Activated naive CD4-positive, alpha-beta T cell treated with anti-CD3 and anti-CD28 coated beads, Interleukin-2, amount 10 ng/mL, durations not matched to agents 7 days and 5 days (primary cell): ENCODE measurements at regions not wholly inside any gene's neighbourhood (a gene's known extent, or its start where the extent isn't known, plus 50 kb on each side); places are given as distances from the start of the nearest gene placed in this dataset.
A peak's percentile ranks its signal among the peaks of the same experiment; 100 is the strongest.

Experiments
- CTCF ChIA-PET: fragments of 350-600 bp; sonication (Branson Sonifier 250); formaldehyde crosslinking; loops from one replicate; lab custom pipeline; 2021; ENCODE audit warnings: antibody characterized with exemption; lab: Charles Lee
- DNase-seq: peaks from one replicate; pipeline ENCODE4 v3.0.0-alpha.2; 2020
- H3K27ac Mint-ChIP-seq: one replicate; pipeline ENCODE4 v1.8.0; 2021; ENCODE audit warnings: mild to moderate bottlenecking, moderate library complexity, mixed read lengths
- H3K27me3 Mint-ChIP-seq: one replicate; pipeline ENCODE4 v1.8.0; 2021; ENCODE audit warnings: mild to moderate bottlenecking, mixed read lengths
- H3K36me3 Mint-ChIP-seq: one replicate; pipeline ENCODE4 v1.8.0; 2021; ENCODE audit warnings: mixed read lengths
- H3K4me1 Mint-ChIP-seq: one replicate; pipeline ENCODE4 v1.8.0; 2021; ENCODE audit warnings: mixed read lengths
- H3K4me3 Mint-ChIP-seq: one replicate; pipeline ENCODE4 v1.8.0; 2021; ENCODE audit warnings: mild to moderate bottlenecking, moderate library complexity, mixed read lengths
- H3K9me3 Mint-ChIP-seq: one replicate; pipeline ENCODE4 v1.8.0; 2021; ENCODE audit warnings: mixed read lengths

DNA sequence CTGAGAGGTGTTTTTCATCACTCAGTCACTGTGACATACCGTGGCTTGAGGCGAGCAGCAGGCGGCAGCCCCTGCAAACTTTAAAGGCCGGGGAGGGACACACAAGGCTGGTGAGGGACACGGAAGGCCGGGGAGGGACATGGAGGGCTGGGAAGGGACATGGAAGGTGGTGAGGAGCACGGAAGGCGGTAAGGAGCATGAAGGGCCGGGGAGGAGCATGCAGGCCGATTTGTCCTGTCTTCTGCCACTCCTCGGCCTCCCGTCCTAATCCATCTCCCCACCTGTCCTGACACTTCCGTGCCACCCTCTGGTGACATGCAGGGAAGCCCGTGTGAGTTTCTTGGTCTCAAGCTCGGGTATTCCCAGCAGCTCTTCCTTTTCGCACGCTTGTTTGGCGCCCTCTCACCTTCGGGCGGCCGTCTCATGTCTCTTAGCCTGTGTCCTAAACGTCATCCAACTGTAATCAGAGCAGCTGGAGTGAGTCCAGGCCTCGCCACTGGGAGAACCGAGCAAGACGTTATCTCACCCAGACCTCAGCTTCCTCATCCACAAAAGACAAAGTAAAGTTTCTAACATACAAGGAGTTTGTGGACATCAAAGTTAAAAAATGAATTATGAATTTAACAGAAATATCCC lies 126.5 kb downstream of the MRPL36 start:
- no peaks in the 10 kb centered on the region for H3K9me3 Mint-ChIP-seq
- no peak for DNase-seq
- H3K4me3 Mint-ChIP-seq, result no peak overlapping the region
- H3K27ac Mint-ChIP-seq, result no peak overlapping the region
- CTCF ChIA-PET, result no interaction called here
- no peaks in the 10 kb centered on the region for H3K36me3 Mint-ChIP-seq
- H3K27me3 Mint-ChIP-seq, result peaks cover 75% of the 10 kb centered on the region
- no peaks in the 10 kb centered on the region for H3K4me1 Mint-ChIP-seq

DNA sequence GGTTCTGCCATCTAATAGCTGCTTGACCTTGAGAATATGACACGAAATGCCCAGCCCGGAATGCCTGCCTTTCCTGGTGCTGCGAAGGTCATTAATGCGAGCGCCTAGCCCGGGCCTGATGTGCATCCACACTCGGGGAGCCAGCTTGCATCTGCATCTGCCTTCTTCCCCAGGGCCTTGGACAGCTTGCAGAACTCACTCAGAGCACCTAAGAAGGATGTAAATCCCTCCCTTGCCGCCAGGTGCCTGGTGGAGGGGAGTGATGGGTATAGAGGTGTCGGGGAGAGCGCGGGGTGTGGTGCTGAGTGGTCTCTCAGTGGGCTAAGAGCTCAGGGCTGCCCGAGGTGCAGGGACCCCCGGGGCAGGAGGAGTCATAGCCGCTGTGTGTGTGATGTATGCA lies 127.2 kb downstream of the MRPL36 start:
- Mint-ChIP-seq H3K4me1 (no peaks in the 10 kb centered on the region), H3K4me3 (no peak overlapping the region), H3K27me3 (peaks cover 75% of the 10 kb centered on the region), H3K9me3 (no peaks in the 10 kb centered on the region), H3K27ac (no peak overlapping the region), H3K36me3 (no peaks in the 10 kb centered on the region)
- CTCF ChIA-PET, result no interaction called here
- DNase-seq, result no peak

DNA sequence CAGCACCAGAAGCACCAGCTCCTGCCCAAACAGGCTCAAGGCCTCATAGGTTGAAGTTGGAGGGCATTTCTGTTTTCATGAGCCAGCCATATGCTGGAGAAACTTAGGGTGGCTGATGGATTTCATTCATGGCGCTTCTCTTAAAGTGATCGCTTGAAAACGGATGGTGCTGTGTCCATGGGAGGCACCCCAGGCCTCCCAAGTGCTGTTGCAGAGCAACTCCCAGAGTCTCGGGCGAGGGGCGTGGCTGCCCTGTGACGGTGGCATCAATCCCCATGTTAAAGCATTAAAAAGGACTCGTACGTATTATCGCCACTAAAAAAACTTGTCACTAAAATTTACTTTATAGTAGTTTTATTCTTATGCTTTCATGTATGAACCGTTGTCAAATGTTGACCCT lies 128.3 kb downstream of the MRPL36 start:
- Mint-ChIP-seq H3K36me3 (no peaks in the 10 kb centered on the region), H3K4me1 (peaks cover 4% of the 10 kb centered on the region), H3K27me3 (peaks cover 78% of the 10 kb centered on the region), H3K27ac (no peak overlapping the region), H3K9me3 (no peaks in the 10 kb centered on the region), H3K4me3 (no peak overlapping the region)
- no peak for DNase-seq
- CTCF ChIA-PET, result no interaction called here

DNA sequence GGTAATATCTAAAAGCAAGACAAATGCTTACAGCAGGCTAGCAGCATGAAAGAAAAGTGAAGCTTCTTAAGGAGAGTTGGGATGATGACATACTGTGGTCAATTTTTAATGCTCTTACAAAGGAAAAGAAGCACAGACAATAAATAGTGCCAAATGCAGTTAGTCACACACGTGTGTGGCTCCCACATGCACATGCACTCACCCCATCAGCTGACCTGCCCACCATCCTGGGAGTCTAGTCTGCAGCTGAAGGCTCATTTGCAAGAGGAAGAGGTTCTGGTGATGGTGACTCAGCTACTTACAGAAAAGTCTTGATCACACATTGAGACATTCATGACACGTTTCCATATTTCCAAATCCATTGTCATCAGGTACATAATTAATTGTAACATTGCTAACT lies 129.3 kb downstream of the MRPL36 start:
- peaks cover 8% of the 10 kb centered on the region for H3K4me1 Mint-ChIP-seq
- CTCF ChIA-PET, result interaction anchor here (1.4 kb wide), 1 partner anchor 232 kb away, joined by 3 read pairs; no protein-coding TSS in a partner anchor
- H3K9me3 Mint-ChIP-seq, result no peaks in the 10 kb centered on the region
- no peak for DNase-seq
- H3K36me3 Mint-ChIP-seq, result no peaks in the 10 kb centered on the region
- H3K4me3 Mint-ChIP-seq, result no peak overlapping the region
- no peak overlapping the region for H3K27ac Mint-ChIP-seq
- H3K27me3 Mint-ChIP-seq, result peaks cover 84% of the 10 kb centered on the region

DNA sequence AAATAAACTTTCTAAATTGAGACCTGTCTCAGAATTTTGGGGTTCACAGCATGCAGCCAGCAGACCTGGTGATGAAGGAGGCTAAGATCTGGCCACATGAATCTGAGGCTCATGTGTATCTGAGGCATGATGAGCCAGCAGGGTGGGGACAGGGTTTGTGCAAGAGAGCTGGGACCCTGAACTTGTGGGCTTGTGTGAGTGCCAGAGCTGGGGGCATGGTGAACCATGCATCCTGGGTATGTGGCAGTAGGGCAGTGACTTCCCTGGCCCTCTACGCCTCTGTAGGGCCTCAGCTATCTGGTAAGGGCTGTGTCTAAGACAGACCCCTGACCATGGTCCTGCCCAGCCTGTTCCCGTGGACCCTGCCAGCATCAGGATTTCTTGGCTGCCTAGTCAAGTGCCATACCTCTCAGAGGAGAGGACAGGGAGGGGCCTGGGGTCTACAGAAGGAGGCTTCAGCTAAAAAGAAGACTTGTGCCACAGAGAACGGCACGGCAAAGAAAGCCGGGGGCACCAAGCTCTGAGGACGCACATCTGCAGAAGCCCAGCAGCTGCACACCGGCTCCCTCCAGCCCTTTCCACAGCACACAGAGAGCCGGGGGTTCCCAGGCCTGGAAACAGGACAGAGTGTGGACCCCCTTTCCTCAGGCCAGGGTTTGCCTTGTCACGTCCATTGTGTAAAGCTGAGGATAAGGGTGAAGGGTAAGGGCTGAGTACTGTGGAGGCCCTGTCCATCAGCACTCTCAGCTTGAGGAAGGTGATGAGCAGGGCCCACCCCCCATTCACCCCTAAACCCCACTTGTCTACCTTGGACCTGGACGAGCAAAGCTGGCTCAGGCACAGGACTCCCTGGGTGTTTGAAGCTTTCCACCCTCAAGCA lies 130.1 kb downstream of the MRPL36 start:
- Mint-ChIP-seq H3K27me3 (peaks cover 89% of the 10 kb centered on the region), H3K27ac (no peak overlapping the region), H3K9me3 (no peaks in the 10 kb centered on the region), H3K36me3 (no peaks in the 10 kb centered on the region), H3K4me3 (no peak overlapping the region), H3K4me1 (peaks cover 8% of the 10 kb centered on the region)
- CTCF ChIA-PET, result interaction anchor here (1.3 to 1.4 kb wide), 2 partner anchors 16 to 233 kb away, joined by 3 to 4 read pairs; no protein-coding TSS in a partner anchor
- DNase-seq, result no peak

DNA sequence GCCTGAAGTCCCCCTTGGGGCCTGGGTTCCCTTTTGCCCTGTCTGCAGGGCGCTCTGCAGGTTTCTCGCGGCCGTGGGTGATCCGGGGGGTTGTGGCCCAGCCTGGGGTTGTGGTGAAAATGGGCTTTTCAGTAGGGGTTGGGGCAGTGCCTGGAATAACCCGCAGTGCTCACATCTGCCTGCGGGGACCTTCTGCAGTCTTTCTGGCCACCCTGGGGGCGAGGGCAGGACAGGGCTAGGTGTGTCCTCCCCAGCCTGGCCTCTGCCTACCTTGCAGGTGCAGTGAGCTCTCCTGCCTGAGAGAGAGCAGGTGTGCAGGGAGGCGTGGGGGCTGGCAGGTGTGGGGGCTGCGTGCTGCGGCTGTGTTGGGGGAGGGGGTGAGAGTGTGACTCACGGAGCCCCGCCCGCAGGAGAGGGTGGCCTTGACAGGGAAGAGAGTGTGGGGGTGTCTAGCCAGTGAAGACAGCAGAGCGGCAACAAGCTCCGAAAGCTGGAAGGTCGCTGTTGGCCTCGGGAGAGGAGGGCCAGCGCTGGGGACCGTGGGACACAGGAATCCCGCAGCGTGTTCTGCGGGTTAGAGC lies 131.4 kb downstream of the MRPL36 start:
- Mint-ChIP-seq H3K27ac (no peak overlapping the region), H3K4me3 (no peak overlapping the region), H3K27me3 (peaks cover 81% of the 10 kb centered on the region), H3K36me3 (no peaks in the 10 kb centered on the region), H3K9me3 (no peaks in the 10 kb centered on the region), H3K4me1 (peaks cover 8% of the 10 kb centered on the region)
- no peak for DNase-seq
- CTCF ChIA-PET, result interaction anchor here (0.6 to 1.3 kb wide), 3 partner anchors 15 to 369 kb away, joined by 4 to 5 read pairs (median 4); no protein-coding TSS in a partner anchor

DNA sequence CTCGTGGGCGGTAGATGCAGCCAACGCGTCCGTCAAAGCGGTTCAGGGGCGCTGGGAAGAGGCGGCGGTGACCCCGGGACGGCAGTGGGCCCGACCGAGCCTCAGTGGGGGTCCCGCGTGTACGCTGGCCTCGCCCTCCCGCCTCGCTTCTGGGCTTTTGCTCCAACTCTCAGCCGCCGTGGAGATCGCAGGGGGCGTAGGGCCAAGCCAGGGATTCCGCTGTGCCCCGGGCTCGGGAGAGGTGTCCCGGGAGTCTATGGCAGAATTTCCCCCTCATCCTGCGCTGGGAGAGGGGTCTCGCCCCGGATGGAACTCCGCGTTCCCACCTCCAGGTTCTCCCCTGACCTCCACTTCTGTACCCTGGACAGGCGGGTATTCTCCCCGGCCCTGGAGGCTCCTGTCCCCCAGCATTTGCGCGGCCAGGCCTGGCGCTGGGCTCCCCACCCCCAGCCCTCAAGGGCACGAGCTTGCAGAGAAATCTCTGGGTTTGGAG lies 131.9 kb downstream of the MRPL36 start:
- Mint-ChIP-seq H3K27me3 (peaks cover 79% of the 10 kb centered on the region), H3K27ac (no peak overlapping the region), H3K4me1 (peaks cover 8% of the 10 kb centered on the region), H3K36me3 (no peaks in the 10 kb centered on the region), H3K4me3 (no peak overlapping the region), H3K9me3 (no peaks in the 10 kb centered on the region)
- no peak for DNase-seq
- CTCF ChIA-PET, result interaction anchor here (0.6 kb wide), 1 partner anchor 369 kb away, joined by 4 read pairs; no protein-coding TSS in a partner anchor

DNA sequence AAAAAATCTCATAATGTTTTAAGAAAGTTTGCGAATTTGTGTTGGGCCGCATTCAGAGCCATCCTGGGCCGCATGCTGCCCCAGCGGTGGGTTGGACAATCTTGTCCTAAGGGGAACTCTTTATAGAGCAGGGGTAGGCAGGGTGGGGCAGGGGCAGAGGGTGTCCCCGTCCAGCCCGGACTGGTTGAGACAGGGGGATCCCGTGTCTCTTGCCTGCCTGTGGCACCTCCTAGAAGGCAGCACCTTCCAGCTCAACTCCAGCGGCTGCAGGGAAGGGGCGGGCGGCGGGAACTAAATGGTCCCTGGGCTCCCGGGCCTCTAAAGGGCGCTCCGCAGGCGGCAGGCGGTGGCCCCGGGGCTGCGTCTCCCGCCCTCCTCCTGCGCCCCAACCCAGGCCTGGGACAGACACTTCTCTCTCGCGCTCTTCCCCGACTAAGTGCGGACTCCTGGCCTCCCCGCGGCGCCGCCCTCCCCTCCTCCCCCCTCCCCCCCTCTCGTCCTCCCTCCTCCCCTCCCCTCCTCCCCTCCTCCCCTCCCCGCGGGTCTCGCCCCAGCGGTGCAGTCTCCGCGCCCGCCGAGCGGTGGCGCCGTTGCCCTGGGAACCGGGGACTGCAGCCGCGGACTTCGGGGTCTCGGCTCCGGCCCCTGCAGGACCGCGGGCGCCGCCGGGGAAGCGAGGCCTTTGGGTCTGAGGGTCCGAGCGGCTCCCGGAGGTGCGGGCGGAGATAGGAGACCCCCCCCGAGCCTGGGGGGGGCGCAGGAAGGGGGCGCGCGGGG lies 132.6 kb downstream of the MRPL36 start:
- no peaks in the 10 kb centered on the region for H3K9me3 Mint-ChIP-seq
- CTCF ChIA-PET, result interaction anchor here (0.6 kb wide), 1 partner anchor 22 kb away, joined by 3 read pairs; no protein-coding TSS in a partner anchor
- H3K27ac Mint-ChIP-seq, result no peak overlapping the region
- DNase-seq, result peak; percentile 60
- peaks cover 8% of the 10 kb centered on the region for H3K4me1 Mint-ChIP-seq
- H3K4me3 Mint-ChIP-seq, result no peak overlapping the region
- H3K36me3 Mint-ChIP-seq, result no peaks in the 10 kb centered on the region
- peaks cover 72% of the 10 kb centered on the region for H3K27me3 Mint-ChIP-seq

DNA sequence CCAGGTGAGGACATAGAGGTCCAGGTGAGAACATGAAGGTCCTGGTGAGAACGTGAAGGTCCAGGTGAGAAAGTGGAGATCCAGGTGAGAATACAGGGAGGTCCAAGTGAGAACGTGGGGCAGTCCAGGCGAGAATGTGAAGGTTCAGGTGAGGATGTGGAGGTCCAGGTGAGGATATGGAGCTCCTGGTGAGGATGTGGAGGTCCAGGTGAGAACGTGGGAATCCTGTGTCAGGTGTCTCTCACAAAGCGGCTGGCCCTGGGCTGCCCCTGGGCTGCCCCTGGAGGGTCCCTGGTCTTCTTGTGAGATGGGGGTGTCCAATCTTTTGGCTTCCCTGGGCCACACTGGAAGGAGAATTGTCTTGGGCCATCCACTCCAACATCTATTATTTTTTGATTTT lies 133.4 kb downstream of the MRPL36 start:
- Mint-ChIP-seq H3K27ac (no peak overlapping the region), H3K9me3 (no peaks in the 10 kb centered on the region), H3K4me1 (peaks cover 8% of the 10 kb centered on the region), H3K4me3 (no peak overlapping the region), H3K36me3 (no peaks in the 10 kb centered on the region), H3K27me3 (peaks cover 66% of the 10 kb centered on the region)
- DNase-seq, result no peak
- CTCF ChIA-PET, result interaction anchor here (0.6 kb wide), 1 partner anchor 22 kb away, joined by 3 read pairs; no protein-coding TSS in a partner anchor

DNA sequence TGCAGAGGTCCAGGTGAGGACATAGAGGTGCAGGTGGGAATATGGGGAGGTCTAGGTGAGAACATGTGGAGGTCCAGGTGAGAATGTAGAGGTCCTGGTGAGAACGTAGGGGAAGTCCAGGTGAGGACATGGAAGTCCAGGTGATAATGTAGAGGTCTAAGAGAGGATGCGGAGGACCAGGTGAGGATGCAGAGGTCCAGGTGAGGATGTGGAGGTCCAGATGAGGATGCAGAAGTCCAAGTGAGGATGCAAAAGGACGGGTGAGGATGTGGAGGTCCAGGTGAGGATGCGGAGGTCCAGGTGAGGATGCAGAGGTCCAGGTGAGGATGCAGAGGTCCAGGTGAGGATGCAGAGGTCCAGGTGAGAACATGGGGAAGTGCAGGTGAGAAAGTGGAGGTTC lies 133.8 kb downstream of the MRPL36 start:
- no peaks in the 10 kb centered on the region for H3K36me3 Mint-ChIP-seq
- peaks cover 8% of the 10 kb centered on the region for H3K4me1 Mint-ChIP-seq
- CTCF ChIA-PET, result no interaction called here
- peaks cover 61% of the 10 kb centered on the region for H3K27me3 Mint-ChIP-seq
- H3K27ac Mint-ChIP-seq, result no peak overlapping the region
- no peaks in the 10 kb centered on the region for H3K9me3 Mint-ChIP-seq
- H3K4me3 Mint-ChIP-seq, result no peak overlapping the region
- no peak for DNase-seq

DNA sequence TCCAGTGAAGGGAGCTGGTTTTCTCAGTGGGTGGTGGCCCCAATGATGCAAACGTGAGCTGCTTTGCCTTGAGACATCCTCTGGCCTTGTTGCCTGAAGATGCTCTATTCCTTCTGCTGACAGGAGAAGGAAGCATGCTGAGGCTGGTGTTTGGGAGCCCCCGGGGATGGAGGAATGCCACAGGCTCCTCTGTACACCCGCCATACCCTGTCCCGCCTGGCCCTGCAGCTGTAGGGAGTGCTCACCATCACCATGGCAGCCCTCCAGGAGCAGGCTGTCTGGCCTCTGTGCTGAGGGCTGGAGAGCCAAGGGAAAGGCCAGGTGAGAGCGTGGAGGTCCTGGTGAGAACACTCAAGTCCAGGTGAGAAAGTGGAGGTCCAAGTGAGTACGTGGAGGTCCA lies 134.4 kb downstream of the MRPL36 start:
- no peak overlapping the region for H3K4me3 Mint-ChIP-seq
- no peaks in the 10 kb centered on the region for H3K9me3 Mint-ChIP-seq
- peaks cover 8% of the 10 kb centered on the region for H3K4me1 Mint-ChIP-seq
- H3K36me3 Mint-ChIP-seq, result no peaks in the 10 kb centered on the region
- DNase-seq, result peak; percentile 17
- no peak overlapping the region for H3K27ac Mint-ChIP-seq
- H3K27me3 Mint-ChIP-seq, result peaks cover 62% of the 10 kb centered on the region
- CTCF ChIA-PET, result interaction anchor here (1.1 kb wide), 1 partner anchor 134 kb away, joined by 3 read pairs; no protein-coding TSS in a partner anchor

DNA sequence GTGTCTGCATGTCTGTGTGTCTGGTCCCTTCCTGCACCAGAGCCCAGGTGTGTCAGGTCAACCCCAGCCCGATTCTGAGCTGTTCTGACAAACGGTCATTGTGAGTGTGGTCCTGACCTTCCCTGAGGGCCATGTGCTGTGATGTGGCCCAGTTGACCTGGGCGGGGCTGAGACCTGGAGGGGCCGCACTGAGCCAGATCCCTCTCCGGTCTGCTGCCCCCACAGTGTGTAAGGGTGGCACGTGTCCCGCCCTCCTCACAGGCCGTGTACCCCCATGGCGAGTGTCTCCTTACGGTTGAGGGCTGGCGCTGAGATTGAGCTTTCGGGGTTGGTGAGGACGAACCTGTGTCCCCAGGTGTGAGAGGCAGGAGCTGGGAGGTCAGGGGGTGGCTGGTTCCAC lies 136.5 kb downstream of the MRPL36 start:
- peaks cover 55% of the 10 kb centered on the region for H3K27me3 Mint-ChIP-seq
- peak; percentile 11 for DNase-seq
- CTCF ChIA-PET, result no interaction called here
- H3K27ac Mint-ChIP-seq, result no peak overlapping the region
- H3K4me1 Mint-ChIP-seq, result peaks cover 8% of the 10 kb centered on the region
- H3K4me3 Mint-ChIP-seq, result no peak overlapping the region
- H3K36me3 Mint-ChIP-seq, result no peaks in the 10 kb centered on the region
- H3K9me3 Mint-ChIP-seq, result no peaks in the 10 kb centered on the region

DNA sequence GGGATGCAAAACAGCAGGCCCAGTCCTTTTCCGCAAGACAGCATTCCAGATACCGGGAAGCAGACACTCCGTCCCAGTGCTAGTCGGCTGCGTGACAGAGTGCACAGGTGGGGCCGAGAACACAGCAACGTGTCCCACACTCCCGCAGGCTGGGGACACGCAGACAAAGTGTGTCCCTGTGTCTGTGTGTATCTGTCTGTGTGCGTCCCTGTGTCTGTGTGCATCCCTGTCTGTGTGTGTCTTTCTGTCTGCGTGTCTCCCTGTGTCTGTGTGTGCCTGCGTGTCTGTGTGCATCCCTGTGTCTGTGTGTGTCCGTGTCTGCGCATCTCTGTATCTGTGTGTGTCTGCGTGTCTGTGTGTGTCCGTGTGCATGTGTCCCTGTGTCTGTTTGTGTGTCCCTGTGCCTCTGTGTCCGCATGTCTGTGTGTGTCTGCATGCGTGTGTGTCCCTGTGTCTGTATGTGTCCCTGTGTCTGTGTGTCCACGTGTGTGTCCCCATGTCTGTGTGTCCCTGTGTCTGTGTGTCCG lies 137.0 kb downstream of the MRPL36 start:
- no peak overlapping the region for H3K27ac Mint-ChIP-seq
- peak; percentile 11 for DNase-seq
- no peaks in the 10 kb centered on the region for H3K9me3 Mint-ChIP-seq
- H3K4me3 Mint-ChIP-seq, result no peak overlapping the region
- H3K27me3 Mint-ChIP-seq, result peaks cover 49% of the 10 kb centered on the region
- H3K4me1 Mint-ChIP-seq, result peaks cover 8% of the 10 kb centered on the region
- no peaks in the 10 kb centered on the region for H3K36me3 Mint-ChIP-seq
- CTCF ChIA-PET, result no interaction called here
